ENCODE measurements at regions not wholly inside any gene's neighbourhood (a gene's known extent, or its start where the extent isn't known, plus 50 kb on each side); places are given as distances from the start of the nearest gene placed in this dataset.

DNA sequence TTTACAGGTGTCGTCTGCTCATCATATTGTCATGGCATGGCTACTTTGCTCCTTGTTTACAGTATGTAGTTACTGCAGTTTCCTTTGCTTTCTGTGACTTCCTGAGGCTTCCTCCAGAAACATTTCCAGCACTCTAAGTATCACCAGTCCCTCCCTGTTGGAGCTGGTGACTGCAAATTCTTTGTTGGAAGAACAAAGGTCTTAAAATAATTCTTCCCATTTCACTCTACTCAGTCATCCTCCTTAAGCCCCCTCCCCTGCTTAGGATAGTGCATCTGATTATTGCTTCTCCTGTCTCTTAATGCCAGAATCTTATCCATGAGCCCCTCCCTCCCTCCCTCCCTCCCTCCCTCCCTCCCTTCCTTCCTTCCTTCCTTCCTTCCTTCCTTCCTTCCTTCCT is 72.0 kb downstream of the C3orf38 start:
- Histone ChIP-seq H3K79me2 (ENCODE audit: control insufficient read depth, insufficient read depth, low read length) (no peaks in the 10 kb centered on the region), H3K27ac (ENCODE audit: control insufficient read depth, insufficient read depth) (no peak overlapping the region), H3K9ac (ENCODE audit: control insufficient read depth, insufficient read depth, low read length) (no peak overlapping the region), H3K27me3 (replicated peaks in 1 of 2; ENCODE audit: control insufficient read depth in 2 of 2, insufficient read depth in 2 of 2, low read length in 1 of 2) (no peaks in the 10 kb centered on the region), H2AFZ (ENCODE audit: control insufficient read depth, low read depth, low read length) (no peak overlapping the region), H3K4me2 (ENCODE audit: control insufficient read depth, insufficient read depth) (no peak overlapping the region), H3K9me3 (replicated peaks; ENCODE audit: control insufficient read depth, insufficient read depth, low read length) (no peaks in the 10 kb centered on the region), H3K4me1 (ENCODE audit: control insufficient read depth, insufficient read depth, low read length) (no peaks in the 10 kb centered on the region), H3K4me3 (no peak overlapping the region), H3K36me3 (ENCODE audit: control insufficient read depth in 2 of 2, insufficient read depth in 2 of 2, low read length in 1 of 2) (no peaks in the 10 kb centered on the region), H4K20me1 (ENCODE audit: control insufficient read depth, insufficient read depth) (no peaks in the 10 kb centered on the region)
- in situ Hi-C loops (cut with MboI): loop anchor here (25.0 kb wide), 1 partner anchor 1866 kb away; no protein-coding TSS in a partner anchor
- DNase-seq (ENCODE audit: low read depth, low spot score) (no peak), ATAC-seq (no peak), FAIRE-seq (no peak)
- ChIA-PET CTCF (no interaction called here), SMC1A (ENCODE audit: uncharacterized antibody, unreplicated experiment) (no interaction called here), POLR2A (no interaction called here), RAD21 (ENCODE audit: unreplicated experiment) (no interaction called here)
- TF ChIP-seq WRNIP1 (IDR thresholded peaks at IDR 0.05; ENCODE audit: borderline replicate concordance, low read depth, low read length) (no peak), TCF7 (IDR thresholded peaks at IDR 0.05; ENCODE audit: borderline replicate concordance) (no peak), HDAC6 (IDR thresholded peaks at IDR 0.05; ENCODE audit: unreplicated experiment) (no peak), IKZF2 (IDR thresholded peaks at IDR 0.05) (no peak)
- WGBS (ENCODE audit: insufficient coverage, insufficient replicate concordance, low lambda C conversion rate, missing lambda C conversion rate): 11% methylated on average over 1 of the region's 1 CpG
- no TSS peak for BruUV-seq (replicated peaks)
- intact Hi-C loops (cut with micrococcal nuclease; ENCODE audit: unreplicated experiment): no loop called here

DNA sequence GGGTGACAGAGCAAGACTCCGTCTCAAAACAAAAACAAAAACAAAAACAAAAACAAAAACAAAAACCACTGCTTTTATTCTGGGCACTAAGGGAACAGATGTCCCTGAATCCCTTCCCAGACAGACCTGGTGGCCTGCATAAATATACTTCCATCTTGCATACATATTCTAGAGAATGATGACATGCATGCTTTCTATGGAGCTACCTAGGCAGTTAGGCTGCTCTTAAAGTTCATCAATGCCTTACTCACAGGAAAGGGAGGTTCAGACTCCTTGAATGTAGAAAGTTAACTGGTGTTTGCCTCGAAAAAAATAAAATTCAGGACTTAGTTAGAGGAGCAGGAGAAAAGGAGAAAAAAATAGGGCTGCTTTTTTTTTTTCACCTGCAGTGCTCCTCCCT is 72.6 kb downstream of the C3orf38 start:
- H3K27ac ChIP-seq (ENCODE audit: control insufficient read depth, insufficient read depth): no peak overlapping the region
- POLR2A ChIA-PET: no interaction called here
- H3K4me2 ChIP-seq (ENCODE audit: control insufficient read depth, insufficient read depth): no peak overlapping the region
- no peak overlapping the region for H3K9ac ChIP-seq (ENCODE audit: control insufficient read depth, insufficient read depth, low read length)
- ATAC-seq (no peak), FAIRE-seq (no peak), DNase-seq (ENCODE audit: low read depth, low spot score) (no peak)
- CTCF ChIA-PET: no interaction called here
- no peaks in the 10 kb centered on the region for H3K9me3 ChIP-seq (replicated peaks; ENCODE audit: control insufficient read depth, insufficient read depth, low read length)
- no peak overlapping the region for H2AFZ ChIP-seq (ENCODE audit: control insufficient read depth, low read depth, low read length)
- H3K4me1 ChIP-seq (ENCODE audit: control insufficient read depth, insufficient read depth, low read length): no peaks in the 10 kb centered on the region
- no peak for TF ChIP-seq MXI1 (IDR thresholded peaks at IDR 0.05; ENCODE audit: low read depth, low read length)
- no peak for TF ChIP-seq KAT2A (conservative IDR thresholded peaks at IDR 0.05; ENCODE audit: control insufficient read depth, low read depth, low read length)
- H3K36me3 ChIP-seq (ENCODE audit: control insufficient read depth in 2 of 2, insufficient read depth in 2 of 2, low read length in 1 of 2): no peaks in the 10 kb centered on the region
- RAD21 ChIA-PET (ENCODE audit: unreplicated experiment): no interaction called here
- SMC1A ChIA-PET (ENCODE audit: uncharacterized antibody, unreplicated experiment): interaction anchor here (1.2 kb wide), 1 partner anchor 33 kb away, joined by 3 read pairs; no protein-coding TSS in a partner anchor
- intact Hi-C loops (cut with micrococcal nuclease; ENCODE audit: unreplicated experiment): no loop called here
- BruUV-seq (replicated peaks): no TSS peak
- no peak overlapping the region for H3K4me3 ChIP-seq
- in situ Hi-C loops (cut with MboI): loop anchor here (25.0 kb wide), 1 partner anchor 1865 kb away; no protein-coding TSS in a partner anchor
- no peaks in the 10 kb centered on the region for H4K20me1 ChIP-seq (ENCODE audit: control insufficient read depth, insufficient read depth)
- 29% methylated on average over 2 of the region's 2 CpGs for WGBS (ENCODE audit: insufficient coverage, insufficient replicate concordance, low lambda C conversion rate, missing lambda C conversion rate)
- no peaks in the 10 kb centered on the region for H3K79me2 ChIP-seq (ENCODE audit: control insufficient read depth, insufficient read depth, low read length)
- no peaks in the 10 kb centered on the region for H3K27me3 ChIP-seq (replicated peaks in 1 of 2; ENCODE audit: control insufficient read depth in 2 of 2, insufficient read depth in 2 of 2, low read length in 1 of 2)

All from GM12878 (cell line).